HS-27A (cell line): ENCODE measurements at regions not wholly inside any gene's neighbourhood (a gene's known extent, or its start where the extent isn't known, plus 50 kb on each side); places are given as distances from the start of the nearest gene placed in this dataset.
A peak's percentile ranks its signal among the peaks of the same experiment; 100 is the strongest.

Experiments used
- DNase-seq: peaks from one replicate; pipeline ENCODE4 v3.0.0-alpha.2; 2012; ENCODE audit warnings: low read depth, missing footprints

DNA sequence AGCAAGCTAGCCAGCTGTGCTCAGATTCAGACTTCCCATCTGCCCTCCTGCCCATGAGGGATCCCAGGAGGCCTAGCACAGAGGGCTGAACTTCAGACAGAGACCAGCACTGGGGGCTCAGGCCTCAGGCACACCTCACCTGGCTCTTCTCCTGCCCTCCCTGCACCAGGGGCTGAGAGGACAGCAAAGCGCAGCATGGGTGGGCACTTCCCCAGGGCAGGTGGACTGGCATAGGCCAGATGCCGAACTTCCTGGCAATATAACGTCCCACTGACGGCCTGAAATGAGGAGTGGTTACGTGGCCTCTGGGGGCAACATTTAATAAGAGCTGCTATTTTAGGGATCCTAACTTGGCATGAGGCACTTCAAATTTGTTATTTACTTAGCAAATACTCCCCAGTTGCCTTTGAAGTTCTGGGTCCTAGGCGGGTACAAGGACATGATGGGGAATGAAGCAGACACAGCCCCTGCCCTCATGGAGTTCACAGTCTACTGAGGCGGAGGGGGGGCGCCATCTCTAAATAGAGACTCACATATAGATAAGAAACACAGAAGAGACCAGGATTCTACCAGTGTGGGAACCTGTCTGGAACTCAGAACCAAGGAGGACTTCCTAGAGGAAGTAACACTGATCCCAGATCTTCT is 101.8 kb upstream of the ZMIZ1 start:
- DNase-seq, result no peak

DNA sequence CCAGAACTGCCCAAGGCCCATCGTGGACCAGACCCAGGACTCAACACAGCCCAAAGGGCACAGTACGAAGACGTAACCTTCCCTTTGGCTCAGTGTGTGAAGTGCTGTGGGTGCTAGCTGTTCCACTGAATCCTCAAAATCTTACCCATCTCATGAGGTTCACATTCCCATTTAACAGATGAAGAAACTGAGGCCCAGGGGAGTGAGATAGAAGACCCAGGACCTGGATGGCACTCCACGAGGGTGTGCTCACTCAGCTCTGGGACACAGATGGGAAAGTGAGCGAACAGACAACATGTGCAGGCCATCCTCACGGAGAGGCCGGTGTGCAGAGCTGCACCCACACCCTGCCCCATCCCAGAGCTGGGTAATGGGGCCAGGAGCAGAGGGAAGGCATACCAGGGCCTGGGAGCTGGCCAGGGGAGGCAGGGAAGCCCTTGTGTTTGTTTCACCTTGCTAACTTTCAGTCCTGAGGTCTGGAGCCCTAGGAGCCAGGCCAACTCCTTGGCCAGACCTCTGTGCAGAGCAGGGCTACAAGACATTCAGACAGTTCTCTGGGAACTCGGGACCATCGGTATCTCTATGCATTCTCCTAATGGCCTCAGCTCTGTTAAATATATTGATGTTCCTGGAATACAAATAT is 100.3 kb upstream of the ZMIZ1 start:
- DNase-seq, result no peak

DNA sequence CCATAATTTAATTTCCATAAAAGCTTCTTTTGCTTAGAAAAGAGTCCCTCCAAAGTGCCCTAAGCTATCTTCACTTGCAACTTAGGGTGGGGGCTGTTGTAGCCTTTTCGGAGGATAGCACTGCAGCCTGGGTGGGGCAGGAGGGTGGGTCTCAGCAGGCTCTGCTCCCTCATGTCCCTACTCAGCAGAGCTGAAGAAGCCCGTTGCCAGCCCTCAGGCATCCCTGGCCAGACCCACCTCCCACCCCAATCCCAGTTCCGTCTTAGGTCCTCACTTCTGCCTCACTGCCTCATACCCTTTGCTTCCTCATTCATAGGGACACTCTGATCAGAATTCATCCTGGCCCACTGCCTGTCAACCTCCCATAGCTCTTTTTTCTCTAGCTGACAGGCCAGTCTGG is 99.8 kb upstream of the ZMIZ1 start:
- DNase-seq, result no peak

DNA sequence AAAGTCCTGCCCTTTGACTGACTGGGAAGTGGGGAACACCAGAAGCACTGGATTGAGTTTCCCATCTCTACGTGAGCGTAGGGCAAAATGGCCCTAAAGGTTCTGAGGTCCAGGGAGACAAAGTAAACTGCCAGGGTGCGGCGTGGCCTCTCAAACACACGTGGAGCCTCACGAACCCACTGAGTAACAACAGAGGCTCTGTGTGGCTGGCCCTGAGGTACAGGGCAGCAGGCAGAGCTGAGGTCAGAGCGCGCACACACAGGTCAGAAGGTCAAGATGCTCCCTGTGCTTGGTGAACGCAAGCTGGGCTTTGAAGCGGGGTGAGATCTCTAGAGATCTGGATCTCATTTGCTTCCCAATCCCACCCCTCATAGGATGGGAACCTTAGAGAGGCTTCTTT is 99.0 kb upstream of the ZMIZ1 start:
- DNase-seq, result no peak

DNA sequence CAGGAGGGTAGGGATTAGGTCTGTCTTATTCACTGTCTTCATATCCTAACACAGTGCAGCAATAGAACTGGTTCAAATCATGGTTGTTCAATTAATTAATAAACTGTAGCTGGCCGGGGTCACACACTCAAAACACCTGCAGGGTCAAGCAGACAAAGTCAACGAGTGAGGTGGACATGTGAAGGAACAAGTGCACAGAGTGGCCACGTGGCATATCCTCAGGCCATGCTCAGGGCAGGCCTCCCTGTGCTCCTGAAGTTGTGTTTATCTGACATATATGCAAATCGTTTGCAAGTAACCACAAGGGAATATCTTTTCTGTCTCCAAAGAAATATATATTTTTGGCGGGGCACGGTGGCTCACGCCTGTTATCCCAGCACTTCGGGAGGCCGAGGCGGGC is 98.5 kb upstream of the ZMIZ1 start:
- no peak for DNase-seq

DNA sequence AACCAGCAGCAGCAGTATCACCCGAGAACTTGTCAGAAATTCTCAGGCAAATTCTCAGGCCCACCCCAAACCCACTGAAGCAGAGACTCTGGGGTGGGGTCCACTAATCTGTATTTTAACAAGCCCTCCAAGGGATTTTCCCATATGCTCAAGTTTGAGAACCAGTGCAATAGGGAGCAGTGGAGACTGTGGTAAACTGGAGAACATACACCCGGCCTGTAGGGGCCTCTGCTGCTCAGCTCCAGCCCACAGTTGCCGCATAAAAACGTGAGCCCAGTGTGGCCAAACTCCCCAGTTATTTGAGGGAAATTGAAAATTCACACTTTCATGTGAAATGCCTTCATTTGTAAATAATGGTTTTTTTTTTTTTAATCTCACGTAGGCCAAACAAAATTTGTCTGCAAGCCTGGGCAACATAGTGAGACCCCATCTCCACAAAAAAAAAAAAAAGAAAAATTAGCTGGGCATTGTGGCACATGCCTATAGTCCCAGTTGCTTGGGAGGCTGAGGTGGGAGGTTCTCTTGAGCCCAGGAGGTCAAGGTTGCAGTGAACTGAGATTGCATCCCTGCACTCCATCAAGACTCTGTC is 97.6 kb upstream of the ZMIZ1 start:
- no peak for DNase-seq

DNA sequence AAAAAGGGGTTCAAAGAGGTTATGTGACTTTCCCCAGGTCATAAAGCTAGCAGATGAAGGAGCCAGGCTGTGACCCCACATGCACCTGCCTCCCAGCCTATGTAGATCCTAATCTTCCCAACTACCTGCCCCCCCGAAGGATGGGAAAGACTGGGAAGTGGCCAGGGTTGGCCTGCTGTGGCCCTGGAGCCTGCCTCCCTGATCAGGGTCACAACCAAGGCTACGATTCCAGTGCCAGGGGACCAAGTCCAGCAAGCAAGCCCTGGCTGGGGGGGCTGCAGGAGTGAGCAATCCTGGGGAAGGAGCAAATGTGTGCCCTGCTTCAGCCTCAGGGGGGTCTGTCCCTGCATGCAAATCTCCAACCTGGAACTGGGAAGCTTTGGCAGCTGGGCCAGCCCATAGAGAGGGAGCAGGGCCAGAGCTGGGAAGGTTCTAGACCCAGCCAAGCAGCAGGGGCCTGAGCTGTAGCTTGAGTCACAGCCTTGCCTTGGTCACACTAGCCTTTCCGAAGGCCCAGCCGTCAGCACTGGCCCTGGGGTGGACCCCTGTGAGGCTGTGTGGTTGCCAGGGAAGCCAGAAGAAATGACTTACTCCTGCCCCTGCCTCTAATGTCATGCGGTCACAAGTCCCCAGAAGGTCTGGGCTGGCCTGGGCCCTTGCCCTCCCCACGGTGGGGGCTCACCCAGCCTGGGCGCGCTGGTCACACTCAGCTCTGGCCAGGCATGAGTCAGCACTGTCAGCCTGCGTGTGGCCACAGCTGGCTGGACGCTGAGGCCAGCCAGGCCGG is 96.4 kb upstream of the ZMIZ1 start:
- peak; percentile 41 for DNase-seq

DNA sequence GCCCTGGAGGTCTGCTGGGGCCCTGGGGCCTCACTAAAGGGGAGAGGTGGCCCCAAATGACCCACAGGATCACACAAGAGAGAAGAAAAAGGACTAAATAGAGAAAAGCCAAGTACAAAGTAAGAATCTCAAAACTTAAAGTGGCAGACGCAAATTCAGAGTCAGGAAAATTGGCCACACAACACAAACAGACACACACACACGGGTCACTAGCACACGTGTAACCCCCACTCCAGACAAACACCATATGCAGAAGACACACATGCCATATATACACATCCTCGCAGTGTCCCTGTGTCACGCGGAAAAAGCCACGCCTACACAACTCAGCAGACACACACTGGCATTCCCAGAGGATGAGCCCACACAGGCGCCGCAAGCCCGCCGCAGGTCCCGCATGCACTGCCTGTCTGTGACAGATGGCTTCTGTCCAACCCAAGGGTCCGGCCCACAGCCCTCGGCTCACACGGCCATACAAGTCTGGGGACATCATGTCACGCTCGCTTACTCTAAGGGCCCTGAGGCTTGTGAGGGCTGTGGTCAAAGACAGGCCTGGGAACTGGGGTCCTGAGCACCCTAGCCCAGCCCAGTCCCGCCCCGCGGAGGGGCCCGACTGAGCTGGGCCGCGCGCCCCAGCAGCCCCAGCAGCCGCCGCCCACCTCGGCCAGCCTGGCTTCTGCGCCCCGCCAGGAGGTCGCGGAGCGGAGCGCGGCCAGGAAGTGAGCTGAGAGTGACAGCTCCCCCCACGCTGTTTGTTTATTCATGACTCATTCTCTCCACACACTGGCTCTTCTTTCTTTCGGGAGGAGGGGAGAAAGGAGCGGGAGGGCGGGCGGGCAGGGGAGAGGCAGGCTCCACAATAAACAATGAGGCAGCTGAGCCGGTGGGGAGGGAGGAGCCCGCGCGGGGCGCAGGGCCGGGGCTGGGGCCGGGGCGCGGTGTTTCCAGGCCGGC is 95.5 kb upstream of the ZMIZ1 start:
- peak; percentile 62 for DNase-seq

DNA sequence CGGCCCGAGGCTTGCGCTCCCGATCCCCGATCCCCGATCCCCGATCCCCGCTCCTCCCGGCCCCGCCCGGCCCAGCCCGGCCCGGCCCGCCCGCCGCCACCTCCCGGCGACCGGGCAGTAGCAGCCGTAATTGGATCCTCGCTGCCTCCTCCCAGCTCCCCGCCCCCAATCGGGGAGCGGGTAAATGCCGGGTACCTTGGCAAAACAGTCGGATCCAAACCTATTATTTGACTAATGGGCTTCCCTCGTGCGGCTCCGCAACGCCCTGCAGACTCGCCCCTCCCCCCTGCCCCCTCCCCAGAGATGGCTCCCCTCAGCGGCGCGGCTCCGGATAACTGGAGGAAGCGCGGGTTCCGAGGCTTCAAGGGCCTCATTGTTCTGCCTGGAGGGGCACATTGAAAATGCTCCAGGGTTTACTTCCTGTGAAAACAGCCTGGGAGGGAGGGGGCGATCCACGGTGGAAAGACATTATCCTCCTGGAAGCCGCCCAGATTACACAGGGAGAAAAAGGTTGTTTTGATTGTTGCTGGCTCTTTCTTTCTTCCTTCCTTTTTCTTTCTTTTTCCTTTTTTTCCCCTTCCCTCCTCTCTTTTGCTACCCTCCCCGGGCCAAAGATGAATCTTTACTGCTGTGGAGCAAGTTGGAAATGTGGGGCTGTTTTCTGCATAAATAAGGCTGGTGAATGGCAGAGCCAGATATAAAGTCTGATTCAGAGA is 94.7 kb upstream of the ZMIZ1 start:
- DNase-seq, result no peak

DNA sequence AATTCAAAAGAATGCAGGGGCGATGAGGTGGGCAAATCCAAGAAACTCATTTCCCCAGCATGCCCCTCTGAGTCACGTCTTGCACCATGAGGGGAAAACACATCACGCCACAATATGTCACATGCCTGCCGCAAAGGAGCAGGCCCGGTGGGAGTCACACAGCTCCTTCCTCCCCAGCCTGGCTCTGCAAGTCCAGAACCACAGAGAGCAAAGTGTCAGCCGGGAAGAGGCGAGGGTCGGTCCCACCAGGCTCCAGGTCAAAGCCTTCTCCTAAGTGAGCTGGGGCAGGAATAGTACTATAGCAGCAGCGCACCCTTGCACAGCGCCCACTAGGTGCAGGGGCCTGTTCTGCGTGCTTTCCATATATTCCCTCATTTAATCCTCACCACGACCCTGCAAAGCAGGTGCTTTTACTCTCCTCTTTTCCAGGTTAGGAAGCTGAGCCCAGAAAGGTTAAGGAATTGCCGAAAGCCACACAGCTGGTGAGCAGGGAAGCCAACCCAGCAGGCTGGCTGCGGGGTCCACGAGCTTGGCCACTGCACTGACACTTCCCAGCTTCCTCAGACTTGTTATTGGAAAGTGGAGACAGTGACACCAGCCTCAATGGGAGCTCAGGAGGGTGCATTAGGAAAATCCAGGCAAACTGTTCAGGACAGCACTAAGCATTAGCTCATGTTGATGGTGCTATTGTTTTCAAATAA is 94.0 kb upstream of the ZMIZ1 start:
- peak; percentile 52 for DNase-seq

DNA sequence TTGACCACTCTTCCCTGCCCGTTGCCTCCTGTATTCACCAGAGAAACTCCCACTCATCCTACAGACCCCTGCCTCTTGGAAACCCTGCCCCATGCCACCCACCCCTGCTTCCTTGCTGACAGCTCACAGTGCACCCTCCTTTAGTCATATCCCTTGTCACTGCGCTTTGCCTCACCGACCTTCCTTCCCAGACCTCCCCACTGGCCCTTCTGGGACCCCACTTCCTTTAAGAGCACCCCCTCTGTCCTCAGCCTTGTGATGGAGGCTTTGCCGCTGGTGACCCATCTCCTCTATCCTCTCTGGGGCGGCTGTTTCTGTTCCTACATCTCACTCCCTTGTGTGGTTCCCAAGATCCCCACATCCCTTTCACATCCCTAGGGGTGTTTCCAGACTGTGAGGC is 92.8 kb upstream of the ZMIZ1 start:
- no peak for DNase-seq

DNA sequence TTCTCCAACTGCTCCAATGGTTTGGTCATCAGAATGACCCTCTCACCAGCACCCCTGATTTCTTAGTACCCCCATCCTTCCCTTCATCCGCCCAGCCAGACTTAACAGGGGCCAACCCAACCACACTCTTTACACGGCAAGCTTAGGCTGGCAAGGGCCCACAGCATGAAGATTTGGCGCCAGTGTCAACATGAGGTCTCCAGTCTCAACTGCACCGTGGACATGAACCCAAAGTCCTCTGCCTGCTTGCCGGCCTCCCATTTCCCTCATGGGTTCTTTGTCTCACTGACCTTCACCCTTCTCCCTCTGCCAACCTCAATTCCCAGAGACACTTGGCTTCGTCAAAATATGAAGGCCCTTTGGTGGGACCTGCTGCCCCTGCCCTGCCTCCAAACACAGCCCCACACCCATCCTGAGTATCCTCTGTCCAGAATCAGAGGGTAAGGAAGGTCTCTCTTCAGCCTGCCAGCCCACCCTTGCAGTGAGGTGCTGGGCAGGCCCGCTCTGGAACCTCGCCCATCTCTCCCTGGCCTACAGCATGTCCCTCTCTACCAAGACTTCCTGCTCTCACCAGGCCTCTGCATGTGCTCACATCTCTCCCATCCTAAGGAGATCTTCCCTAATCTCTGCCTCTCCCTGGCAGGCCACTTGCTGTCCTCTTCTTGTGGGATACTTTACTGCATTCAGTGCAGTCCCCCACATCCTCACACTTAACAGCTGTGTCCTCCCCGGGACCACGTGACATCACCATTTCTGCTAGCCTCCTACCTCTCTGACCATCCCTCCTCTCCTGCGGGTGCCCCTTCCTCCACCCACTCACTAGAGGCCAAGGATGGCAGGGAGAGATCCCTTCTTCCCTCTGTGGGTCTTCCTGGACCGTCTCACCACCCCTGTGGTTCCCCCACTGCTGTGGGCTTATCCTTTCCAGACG is 91.7 kb upstream of the ZMIZ1 start:
- no peak for DNase-seq

DNA sequence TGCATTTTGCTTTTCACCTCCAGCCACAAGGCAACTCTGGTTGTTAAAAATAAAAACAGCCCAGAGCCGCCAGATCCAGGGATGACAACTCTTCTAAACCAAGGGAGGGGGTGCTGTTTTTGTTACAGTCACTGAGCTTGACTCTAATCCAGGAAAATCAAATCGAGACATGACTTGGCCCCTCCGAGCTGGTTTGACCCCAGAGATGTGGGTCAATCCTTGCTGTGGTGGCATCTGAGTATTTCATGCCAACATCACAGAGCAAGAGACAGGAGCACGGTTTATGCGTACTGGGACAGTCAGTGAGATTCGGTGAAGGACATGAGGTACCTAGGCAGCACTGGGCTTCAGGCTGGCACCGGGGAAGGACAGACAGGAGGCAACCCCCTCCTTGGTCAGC is 88.8 kb upstream of the ZMIZ1 start:
- DNase-seq, result no peak

DNA sequence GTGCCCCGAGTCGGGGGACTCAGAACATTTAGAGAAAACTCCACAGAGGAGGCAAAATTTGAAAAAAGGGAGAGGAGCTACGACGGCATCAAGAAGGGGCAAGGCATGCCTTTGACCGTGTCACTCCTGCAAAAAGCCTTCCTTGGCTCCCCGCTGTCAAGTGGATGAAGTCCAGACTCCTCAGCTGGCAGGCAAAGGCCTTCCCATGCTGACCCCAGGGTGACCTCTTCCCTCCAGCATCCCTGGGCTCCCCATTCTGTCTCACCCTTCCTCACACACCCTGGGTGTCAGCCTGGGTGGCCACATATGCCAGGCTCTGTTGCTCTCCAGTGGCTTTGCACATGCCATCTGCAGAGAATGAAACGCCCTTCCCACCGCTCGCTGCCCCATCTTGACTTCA is 88.4 kb upstream of the ZMIZ1 start:
- no peak for DNase-seq

DNA sequence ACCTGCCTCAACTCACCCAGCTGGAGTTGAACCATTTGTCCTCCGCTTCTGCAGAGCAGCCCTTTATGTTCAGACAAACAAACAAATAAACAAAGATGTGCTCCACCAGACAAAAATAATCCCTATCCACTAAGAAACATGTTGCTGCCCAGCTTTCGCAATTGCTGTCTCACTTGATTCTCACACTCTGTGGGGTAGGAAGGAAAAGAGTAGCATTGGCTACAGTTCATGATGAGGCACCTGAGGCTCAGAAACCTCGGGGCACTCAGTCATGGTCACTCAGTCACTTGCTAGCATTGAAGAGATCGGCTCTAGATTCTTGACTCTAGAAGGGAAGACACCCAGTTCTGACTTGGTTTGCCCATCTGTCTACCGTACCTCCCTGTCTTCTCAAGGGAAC is 88.0 kb upstream of the ZMIZ1 start:
- no peak for DNase-seq

DNA sequence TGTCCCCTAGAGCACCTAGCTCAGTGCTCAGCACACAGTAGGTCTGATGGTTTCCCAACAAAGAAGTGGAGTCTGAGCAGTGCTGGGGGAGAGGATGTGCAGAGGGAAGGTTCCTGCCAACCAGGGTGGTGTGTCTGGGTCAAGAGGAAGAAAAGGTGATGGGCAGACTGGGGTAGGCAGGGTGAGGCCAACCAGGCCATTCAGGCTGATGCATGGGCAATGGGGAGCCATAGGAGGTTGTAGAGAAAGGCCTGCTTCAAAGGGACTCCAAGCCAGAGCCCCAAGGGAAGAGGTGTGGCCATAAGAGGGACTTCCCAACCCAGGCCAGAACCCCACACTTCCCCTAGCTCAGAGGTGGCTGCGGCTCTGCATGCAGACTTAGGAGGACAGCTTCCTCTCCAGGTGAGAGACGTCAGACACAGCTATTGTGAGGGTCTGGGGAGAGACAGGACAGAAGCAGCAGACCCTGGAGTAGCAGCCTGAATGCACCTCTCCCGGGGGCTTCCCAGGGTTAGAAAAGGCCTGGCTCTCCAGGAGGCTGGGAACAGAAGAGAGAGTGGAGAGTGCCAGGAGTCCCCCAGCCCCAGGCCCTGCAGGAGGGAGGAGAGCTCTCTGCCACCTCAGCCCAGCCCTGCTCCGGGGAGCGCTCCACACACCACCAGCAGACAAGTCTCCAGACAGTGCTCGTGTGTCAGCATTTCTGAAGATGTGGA is 87.4 kb upstream of the ZMIZ1 start:
- DNase-seq, result no peak

DNA sequence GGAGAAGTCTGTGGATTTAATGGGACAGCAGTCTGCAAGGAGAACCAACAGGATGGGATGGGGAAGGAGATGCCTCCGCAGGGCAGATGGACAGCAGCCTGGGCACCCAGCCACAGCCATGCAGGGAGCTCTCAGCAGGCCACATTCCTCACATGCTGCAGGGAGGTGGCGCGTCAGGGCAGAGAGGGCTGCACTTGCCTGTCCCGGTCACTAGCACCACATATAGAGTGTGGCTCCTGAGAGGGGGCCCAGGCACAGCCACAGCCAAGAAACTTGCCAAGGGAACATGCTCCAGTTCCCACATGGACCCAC is 86.8 kb upstream of the ZMIZ1 start:
- no peak for DNase-seq

DNA sequence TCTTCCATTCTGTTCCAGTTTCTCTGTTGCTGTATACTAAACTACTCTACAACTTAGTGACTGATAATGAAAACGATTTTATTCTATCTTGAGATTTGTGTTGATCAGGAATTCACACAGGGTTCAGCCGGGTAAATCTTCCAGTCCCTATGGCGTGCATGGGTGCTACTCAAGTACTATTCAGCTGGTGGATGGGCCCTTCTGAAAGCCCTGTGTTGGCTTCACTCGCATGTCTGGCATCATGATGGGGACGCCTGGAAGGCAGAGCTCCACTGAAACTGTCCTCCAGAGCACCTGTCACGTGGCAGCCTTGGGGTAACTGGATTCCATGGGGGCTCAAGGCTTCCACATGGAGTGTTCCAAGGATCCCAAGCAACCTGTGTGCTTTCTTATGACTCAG is 86.0 kb upstream of the ZMIZ1 start:
- DNase-seq, result no peak

DNA sequence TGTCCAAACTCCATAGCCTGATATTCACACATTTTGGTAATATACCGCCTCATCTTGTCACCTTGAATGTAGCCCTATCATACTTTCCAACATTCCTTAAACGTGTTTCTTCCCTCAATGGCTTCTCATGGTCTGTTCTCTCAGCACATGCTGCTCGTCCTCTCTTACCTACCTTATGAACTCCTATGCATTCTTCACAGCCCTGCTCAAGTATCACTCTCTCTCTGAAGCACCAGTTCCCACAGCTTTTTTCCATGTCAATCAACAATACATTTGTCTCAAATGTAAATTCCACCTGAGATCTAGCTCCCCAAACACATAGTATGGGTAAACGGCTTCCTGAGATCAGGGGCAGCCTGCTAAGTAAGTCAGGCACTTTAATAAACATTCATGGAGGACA is 85.2 kb upstream of the ZMIZ1 start:
- DNase-seq, result no peak
